Endothelial cell of umbilical vein (primary cell): ENCODE measurements at regions not wholly inside any gene's neighbourhood (a gene's known extent, or its start where the extent isn't known, plus 50 kb on each side); places are given as distances from the start of the nearest gene placed in this dataset.

Source experiments
- BruUV-seq: library from RNA; stranded (reverse); fragments of 400-500 nt; replicated peaks from 2 replicates; lab custom pipeline; 2021; lab: Mats Ljungman, UMichigan
- CTCF ChIA-PET: fragments of 300-600, 350-600 bp; sonication (Branson Sonifier 250); formaldehyde crosslinking; loops from one replicate; lab custom pipeline; 2021; ENCODE audit warnings: antibody characterized with exemption, inconsistent platforms; lab: Charles Lee
- POLR2A ChIA-PET: fragments of 300-600, 350-600 bp; sonication (Branson Sonifier 250); formaldehyde crosslinking; loops from one replicate; lab custom pipeline; 2021; ENCODE audit warnings: antibody characterized with exemption, inconsistent platforms; lab: Charles Lee
- DNase-seq: peaks from one replicate; pipeline ENCODE4 v3.0.0-alpha.2; 2011; ENCODE audit warnings: low read depth, low spot score
- FAIRE-seq: peaks from 2 replicates; lab custom pipeline; 2011; peaks lifted over from hg19 to GRCh38; lab: Jason Lieb, UNC
- H2AFZ ChIP-seq: 2 replicates; pipeline ENCODE4 v1.6.0; 2012; ENCODE audit warnings: low read depth, low read length, control low read depth, inconsistent platforms
- H3K27ac ChIP-seq: 2 replicates; pipeline ENCODE4 v1.5.1; 2011; ENCODE audit warnings: low read depth, mild to moderate bottlenecking, control low read depth, low read length, moderate library complexity; ENCODE audit not compliant: insufficient read depth
- H3K27me3 ChIP-seq, 2 experiments: 2 replicates each; pipeline versions ENCODE4 v1.6.0 to v1.6.1; 2011; ENCODE audit warnings: low read length in 2 of 2, mixed read lengths in 1 of 2; ENCODE audit not compliant: control insufficient read depth in 2 of 2, insufficient read depth in 2 of 2
- H3K36me3 ChIP-seq, 2 experiments: 2 replicates in 1 of 2; 3 replicates in 1 of 2; pipeline ENCODE4 v1.5.1; 2011; ENCODE audit warnings: low read length in 2 of 2, mild to moderate bottlenecking in 1 of 2, moderate library complexity in 1 of 2; ENCODE audit not compliant: control insufficient read depth in 2 of 2, insufficient read depth in 2 of 2; ENCODE audit errors: extremely low read depth in 1 of 2
- H3K4me1 ChIP-seq: 3 replicates; pipeline ENCODE4 v1.5.1; 2011; ENCODE audit warnings: mild to moderate bottlenecking, low read length; ENCODE audit not compliant: control insufficient read depth, insufficient read depth; ENCODE audit errors: extremely low read depth
- H3K4me2 ChIP-seq: 2 replicates; pipeline ENCODE4 v1.6.1; 2011; ENCODE audit warnings: low read length, control low read depth, mixed read lengths; ENCODE audit not compliant: insufficient read depth
- H3K4me3 ChIP-seq, 3 experiments: fragments of 200-600 bp in 1 of 3; sonication (generic), shearing (Covaris generic) in 1 of 3; replicated peaks in 1 of 3; 2 replicates each; pipeline ENCODE4 v1.5.1; 2011 to 2016; ENCODE audit warnings: control low read depth in 3 of 3, low read length in 3 of 3, mild to moderate bottlenecking in 2 of 3, inconsistent platforms in 1 of 3, low read depth in 1 of 3, moderate library complexity in 1 of 3; ENCODE audit not compliant: insufficient read depth in 1 of 3
- H3K79me2 ChIP-seq: 2 replicates; pipeline ENCODE4 v1.6.0; 2012; ENCODE audit warnings: low read length, inconsistent platforms; ENCODE audit not compliant: control insufficient read depth, insufficient read depth
- H3K9ac ChIP-seq: replicated peaks from 2 replicates; pipeline ENCODE3; 2011; ENCODE audit warnings: low read length, control low read depth; ENCODE audit not compliant: insufficient read depth; ENCODE audit errors: extremely low read depth
- H3K9me1 ChIP-seq: replicated peaks from 3 replicates; pipeline ENCODE4 v1.6.0; 2011; ENCODE audit warnings: mild to moderate bottlenecking, low read length; ENCODE audit not compliant: control insufficient read depth, insufficient read depth; ENCODE audit errors: extremely low read depth
- H3K9me3 ChIP-seq: replicated peaks from 2 replicates; pipeline ENCODE4 v1.5.1; 2012; ENCODE audit warnings: low read length, inconsistent platforms; ENCODE audit not compliant: control insufficient read depth, insufficient read depth
- H4K20me1 ChIP-seq: replicated peaks from 2 replicates; pipeline ENCODE3; 2011; ENCODE audit warnings: mild to moderate bottlenecking, low read length; ENCODE audit not compliant: control insufficient read depth, insufficient read depth; ENCODE audit errors: extremely low read depth
- CTCF ChIP-seq, 2 donors: IDR thresholded peaks; 1 replicate in 1 of 2; 2 replicates in 1 of 2; pipeline ENCODE4 v1.5.1; 2011; ENCODE audit warnings: low read length in 2 of 2, mild to moderate bottlenecking in 2 of 2, moderate library complexity in 2 of 2, control low read depth in 1 of 2, inconsistent platforms in 1 of 2, low read depth in 1 of 2; ENCODE audit not compliant: insufficient read depth in 1 of 2; ENCODE audit errors: extremely low read depth in 1 of 2
- EZH2 ChIP-seq: IDR thresholded peaks from 2 replicates; pipeline ENCODE4 v1.6.1; 2012; ENCODE audit warnings: borderline replicate concordance, low read depth, mild to moderate bottlenecking, moderate library complexity, low read length, inconsistent platforms; ENCODE audit not compliant: severe bottlenecking
- FOS ChIP-seq: IDR thresholded peaks from 2 replicates; pipeline ENCODE4 v1.6.1; 2011; ENCODE audit warnings: mild to moderate bottlenecking, low read length, moderate library complexity, borderline replicate concordance; ENCODE audit not compliant: insufficient read depth
- JUN ChIP-seq: IDR thresholded peaks from 2 replicates; pipeline ENCODE4 v1.6.1; 2011; ENCODE audit warnings: borderline replicate concordance, low read depth; ENCODE audit not compliant: insufficient read length, insufficient read depth
- MAX ChIP-seq: IDR thresholded peaks from 2 replicates; pipeline ENCODE4 v1.6.1; 2011; ENCODE audit not compliant: insufficient read depth, insufficient read length
- POLR2AphosphoS5 ChIP-seq: IDR thresholded peaks from 2 replicates; pipeline ENCODE4 v1.6.1; 2012; ENCODE audit warnings: low read depth, mild to moderate bottlenecking, control low read depth, low read length, moderate library complexity; ENCODE audit not compliant: insufficient read depth
- dilution Hi-C: fragments of 300-500 bp; cut with MboI; formaldehyde crosslinking; loops from one replicate; pipeline ENCODE4 v1.15.0; 2019; ENCODE audit warnings: low sequenced_read_pairs; ENCODE audit not compliant: extremely low pct_ligation_motif_present
- intact Hi-C: fragments of 100-400 bp; cut with micrococcal nuclease; formaldehyde crosslinking; loops from one replicate; pipeline ENCODE4 v1.10.0; 2022

GRCh38 chr12:30014991-30015390 is 231.2 kb upstream of the TMTC1 start:
- H3K9me3 ChIP-seq: no peaks in the 10 kb centered on the region
- no peak overlapping the region for H3K9ac ChIP-seq
- FAIRE-seq (no peak), DNase-seq (no peak)
- no peaks in the 10 kb centered on the region for H3K9me1 ChIP-seq
- no peak overlapping the region for H3K27ac ChIP-seq
- no peaks in the 10 kb centered on the region for H3K4me1 ChIP-seq
- TF ChIP-seq CTCF (IDR thresholded peaks at IDR 0.05; ENCODE audit: extremely low read depth in 1 of 2, insufficient read depth in 1 of 2, low read depth in 1 of 2, low read length in 2 of 2) (no peak), POLR2AphosphoS5 (no peak), FOS (no peak), MAX (no peak)
- dilution Hi-C loops (no loop called here), intact Hi-C loops (no loop called here)
- H4K20me1 ChIP-seq: no peaks in the 10 kb centered on the region
- H3K79me2 ChIP-seq: no peaks in the 10 kb centered on the region
- H3K27me3 ChIP-seq: no peaks in the 10 kb centered on the region
- no peak overlapping the region for H3K4me3 ChIP-seq
- no peaks in the 10 kb centered on the region for H3K36me3 ChIP-seq
- ChIA-PET CTCF (interaction anchor here (0.6 to 1.3 kb wide), 2 partner anchors 12 to 50 kb away, joined by 3 read pairs; no protein-coding TSS in a partner anchor), POLR2A (no interaction called here)
- BruUV-seq: no TSS peak
- no peak overlapping the region for H3K4me2 ChIP-seq
- no peak overlapping the region for H2AFZ ChIP-seq

- CTCF ChIA-PET: no interaction called here
- no peaks in the 10 kb centered on the region for H3K9me1 ChIP-seq
- POLR2A ChIA-PET: no interaction called here
- no peak for DNase-seq
- no peak overlapping the region for H3K4me3 ChIP-seq
- H3K9me3 ChIP-seq: no peaks in the 10 kb centered on the region
- BruUV-seq: no TSS peak
- H3K36me3 ChIP-seq: no peaks in the 10 kb centered on the region
- H3K27ac ChIP-seq: no peak overlapping the region
- H3K4me1 ChIP-seq: no peaks in the 10 kb centered on the region
- H3K79me2 ChIP-seq: no peaks in the 10 kb centered on the region
- no peak overlapping the region for H3K4me2 ChIP-seq
- H4K20me1 ChIP-seq: no peaks in the 10 kb centered on the region
- H2AFZ ChIP-seq: no peak overlapping the region
- no peak for TF ChIP-seq JUN
- no peak for TF ChIP-seq CTCF (IDR thresholded peaks at IDR 0.05; ENCODE audit: extremely low read depth in 1 of 2, insufficient read depth in 1 of 2, low read depth in 1 of 2, low read length in 2 of 2)
- TF ChIP-seq EZH2: no peak
- TF ChIP-seq POLR2AphosphoS5: no peak
- no peak overlapping the region for H3K9ac ChIP-seq
- H3K27me3 ChIP-seq: no peaks in the 10 kb centered on the region
- dilution Hi-C loops (no loop called here), intact Hi-C loops (no loop called here)
- no peak for FAIRE-seq
These were observed 229.2 kb upstream of the TMTC1 start for GRCh38 chr12:30012816-30013450.
